Ovary (tissue), 7 donors: ENCODE measurements at regions not wholly inside any gene's neighbourhood (a gene's known extent, or its start where the extent isn't known, plus 50 kb on each side); places are given as distances from the start of the nearest gene placed in this dataset.
"Not testable (repeated sequence)": the region's sequence is repeated elsewhere in the genome, so short reads cannot be mapped to it uniquely, and the experiment has no call there.

Experiments used
- DNase-seq, 5 donors: peaks; one replicate each; pipeline ENCODE4 v3.0.0-alpha.2; 2019 to 2020
- H3K27ac ChIP-seq, 2 donors: fragments of 200-600 bp; one replicate each; pipeline versions ENCODE4 v1.5.1 to v1.8.0; 2019 to 2022
- H3K27me3 ChIP-seq: fragments of 200-600 bp; one replicate; pipeline ENCODE4 v1.8.0; 2022
- H3K36me3 ChIP-seq: fragments of 200-600 bp; sonication (generic); one replicate; pipeline ENCODE4 v1.5.1; 2019
- H3K4me1 ChIP-seq: one replicate; pipeline ENCODE4 v1.8.1; 2013; ENCODE audit warnings: mild to moderate bottlenecking, moderate library complexity; ENCODE audit not compliant: insufficient read depth
- H3K4me3 ChIP-seq: fragments of 200-600 bp; sonication (generic); one replicate; pipeline ENCODE4 v1.5.1; 2017
- H3K9me3 ChIP-seq, 2 donors: fragments of 200-600 bp in 1 of 2; sonication (generic) in 1 of 2; one replicate each; pipeline versions ENCODE4 v1.5.1 to v1.8.1; 2013 to 2019; ENCODE audit warnings: mild to moderate bottlenecking in 1 of 2, moderate library complexity in 1 of 2
- CTCF ChIP-seq, 3 donors: fragments of 450-650 bp in 2 of 3; fragments of 200-600 bp in 1 of 3; IDR thresholded peaks; one replicate each; pipeline versions ENCODE4 v1.5.1 to v1.8.0; 2016 to 2022; ENCODE audit warnings: antibody characterized with exemption in 3 of 3, mild to moderate bottlenecking in 1 of 3
- EP300 ChIP-seq: sonication (generic); formaldehyde crosslinking; IDR thresholded peaks from one replicate; pipeline ENCODE4 v1.6.1; 2017; ENCODE audit warnings: antibody characterized with exemption
- POLR2A ChIP-seq: fragments of 450-650 bp; IDR thresholded peaks from one replicate; pipeline ENCODE4 v1.6.1; 2017; ENCODE audit warnings: antibody characterized with exemption, mild to moderate bottlenecking, moderate library complexity
- WGBS, 3 donors: extraction: QIAGEN DNeasy Blood & Tissue Kit in 1 of 3; methylation state at CpG; one replicate each; pipeline versions ENCODE4 v1.1.5 to v1.1.7; 2013 to 2017; 5-methylcytosine and 5-hydroxymethylcytosine counted together
- intact Hi-C, 4 donors: fragments of 100-400 bp; cut with DNase I; formaldehyde crosslinking; loops; one replicate each; pipeline versions ENCODE4 v1.11.0 to v1.15.1; 2022 to 2023
- donor health status: DM: no; HTN: no; CAD: no; lungs with moderate emphysema.
- donor health status: DM: no; HTN: no; CAD: no.
- donor health status: Bipolar disorder and iron deficiency.
- donor health status: DM: no; HTN: no; CAD: no.
- donor health status: DM: yes; HTN: yes; CAD: no.

GRCh38 chr6:170056278-170056711 is 234.6 kb downstream of the DLL1 start:
- Histone ChIP-seq H3K4me1 (no peaks in the 10 kb centered on the region), H3K27me3 (no peaks in the 10 kb centered on the region), H3K9me3 (no peaks in the 10 kb centered on the region), H3K27ac (no peak overlapping the region), H3K4me3 (no peak overlapping the region), H3K36me3 (no peaks in the 10 kb centered on the region)
- WGBS, 3 donors: 83 to 90% (median 87%) methylated on average over 11 of the region's 11 CpGs
- no peak for TF ChIP-seq POLR2A
- no peak for TF ChIP-seq EP300
- no peak for TF ChIP-seq CTCF (IDR thresholded peaks at IDR 0.05)
- peak in 1 of 5 donors; percentile 0 for DNase-seq
- intact Hi-C loops: no loop called here

- H3K4me3 ChIP-seq, H3K27me3 ChIP-seq, H3K9me3 ChIP-seq, H3K36me3 ChIP-seq, H3K4me1 ChIP-seq, intact Hi-C loops, H3K27ac ChIP-seq: not testable (repeated sequence)
- WGBS, 3 donors: 91 to 96% (median 96%) methylated on average over 14 of the region's 14 CpGs
- DNase-seq: peak in 1 of 5 donors; percentile 1
These were observed 235.1 kb downstream of the DLL1 start for GRCh38 chr6:170055797-170056196.

DNA sequence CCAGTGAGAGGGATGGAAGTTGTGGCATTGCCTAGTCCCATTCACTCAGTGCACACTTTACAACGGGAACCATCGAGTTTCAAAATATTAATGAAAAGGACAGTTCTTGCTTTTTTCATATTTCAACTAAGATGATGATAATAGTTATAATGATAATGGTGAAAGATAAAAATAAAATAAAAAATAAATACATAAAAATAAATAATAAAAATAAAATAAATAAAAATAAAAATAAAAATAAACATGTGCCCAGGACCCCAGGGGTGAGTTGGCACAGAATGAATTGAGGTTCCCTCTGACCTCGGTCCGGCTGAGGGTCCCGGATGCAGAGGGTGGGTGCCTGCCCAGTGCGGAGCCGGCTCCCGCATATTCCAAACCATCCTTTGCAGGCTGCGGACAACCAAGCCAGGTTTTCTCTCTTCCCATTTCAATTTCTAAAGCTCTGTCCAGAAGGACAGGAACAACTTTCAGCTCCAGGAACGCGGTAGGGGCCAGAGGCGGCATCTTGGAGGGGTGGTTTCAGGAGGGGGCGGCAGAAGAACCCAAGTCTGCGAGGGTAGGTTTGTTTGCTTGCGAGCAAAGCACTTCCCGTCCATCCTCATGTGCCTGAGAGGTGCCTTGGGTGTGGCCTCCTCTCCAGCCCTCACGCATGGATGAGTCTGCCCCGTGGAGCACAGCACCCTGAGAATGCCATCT is 236.8 kb downstream of the DLL1 start:
- Histone ChIP-seq H3K9me3 (no peaks in the 10 kb centered on the region), H3K4me3 (no peak overlapping the region), H3K27me3 (no peaks in the 10 kb centered on the region), H3K27ac (no peak overlapping the region), H3K36me3 (no peaks in the 10 kb centered on the region), H3K4me1 (no peaks in the 10 kb centered on the region)
- peak in 2 of 5 donors; percentile 3 to 5 for DNase-seq
- intact Hi-C loops: no loop called here
- TF ChIP-seq CTCF (IDR thresholded peaks at IDR 0.05) (no peak), EP300 (no peak), POLR2A (no peak)
- whole genome bisulfite sequencing, 3 donors: 83 to 87% (median 85%) methylated on average over 18 of the region's 18 CpGs

- Histone ChIP-seq H3K27ac (no peak overlapping the region), H3K4me1 (no peaks in the 10 kb centered on the region), H3K27me3 (no peaks in the 10 kb centered on the region), H3K4me3 (no peak overlapping the region), H3K9me3 (no peaks in the 10 kb centered on the region), H3K36me3 (no peaks in the 10 kb centered on the region)
- DNase-seq: peak in 4 of 5 donors; percentile 4 to 29 (median 12)
- intact Hi-C loops: no loop called here
- TF ChIP-seq CTCF (IDR thresholded peaks at IDR 0.05): no peak
- no peak for TF ChIP-seq POLR2A
- no peak for TF ChIP-seq EP300
- 83 to 87% (median 87%) methylated on average over 27 of the region's 27 CpGs for WGBS, 3 donors
These were observed 237.7 kb downstream of the DLL1 start for GRCh38 chr6:170052991-170053821.
